ENCODE measurements at regions not wholly inside any gene's neighbourhood (a gene's known extent, or its start where the extent isn't known, plus 50 kb on each side); places are given as distances from the start of the nearest gene placed in this dataset.
"Not testable (repeated sequence)": the region's sequence is repeated elsewhere in the genome, so short reads cannot be mapped to it uniquely, and the experiment has no call there.

GRCh38 chr12:66733321-66733720 is 54.4 kb upstream of the GRIP1 start:
- DNase-seq = no peak

- no peak for DNase-seq
These were observed 55.0 kb upstream of the GRIP1 start for GRCh38 chr12:66733839-66734238.

- no peak for DNase-seq
These were observed 56.4 kb upstream of the GRIP1 start for GRCh38 chr12:66735275-66735674.

- no peak for DNase-seq
These were observed 58.1 kb upstream of the GRIP1 start for GRCh38 chr12:66736931-66737330.

- no peak for DNase-seq
These were observed 60.4 kb upstream of the GRIP1 start for GRCh38 chr12:66739266-66739665.

- no peak for DNase-seq
These were observed 61.2 kb upstream of the GRIP1 start for GRCh38 chr12:66739940-66740651.

GRCh38 chr12:66740732-66741131 is 61.9 kb upstream of the GRIP1 start:
- no peak for DNase-seq

- DNase-seq = no peak
These were observed 63.0 kb upstream of the GRIP1 start for GRCh38 chr12:66741919-66742318.

- DNase-seq = no peak
These were observed 63.9 kb upstream of the GRIP1 start for GRCh38 chr12:66742508-66743367.

GRCh38 chr12:66744461-66744860 is 65.6 kb upstream of the GRIP1 start:
- no peak for DNase-seq

GRCh38 chr12:66744956-66745383 is 66.1 kb upstream of the GRIP1 start:
- no peak for DNase-seq

- DNase-seq = no peak
These were observed 67.8 kb upstream of the GRIP1 start for GRCh38 chr12:66746489-66747201.

GRCh38 chr12:66751432-66752113 is 72.7 kb upstream of the GRIP1 start:
- DNase-seq = peak in 1 of 2 donors; percentile 12

GRCh38 chr12:66753810-66754209 is 74.9 kb upstream of the GRIP1 start:
- no peak for DNase-seq

- no peak for DNase-seq
These were observed 77.0 kb upstream of the GRIP1 start for GRCh38 chr12:66755727-66756395.

- DNase-seq = no peak
These were observed 77.8 kb upstream of the GRIP1 start for GRCh38 chr12:66756631-66757030.

GRCh38 chr12:66760122-66760521 is 81.2 kb upstream of the GRIP1 start:
- DNase-seq = not testable (repeated sequence)

- no peak for DNase-seq
These were observed 84.6 kb upstream of the GRIP1 start for GRCh38 chr12:66763467-66763866.

GRCh38 chr12:66765204-66765603 is 86.3 kb upstream of the GRIP1 start:
- DNase-seq = no peak

GRCh38 chr12:66767536-66767935 is 88.7 kb upstream of the GRIP1 start:
- DNase-seq = no peak

GRCh38 chr12:66768293-66768692 is 89.4 kb upstream of the GRIP1 start:
- peak in 1 of 2 donors; percentile 5 for DNase-seq

- no peak for DNase-seq
These were observed 96.1 kb upstream of the GRIP1 start for GRCh38 chr12:66774929-66775328.
